ENCODE measurements at regions not wholly inside any gene's neighbourhood (a gene's known extent, or its start where the extent isn't known, plus 50 kb on each side); places are given as distances from the start of the nearest gene placed in this dataset.

GRCh38 chr7:124162667-124163066, 129.8 kb upstream of the TMEM229A start:
- intact Hi-C loops (cut with DNase I), result no loop called here
- DNase-seq, result no peak
- Histone ChIP-seq H3K4me1 (ENCODE audit: insufficient read depth) (no peaks in the 10 kb centered on the region), H3K4me3 (no peak overlapping the region), H3K27me3 (no peaks in the 10 kb centered on the region), H3K9me3 (no peaks in the 10 kb centered on the region), H3K36me3 (no peaks in the 10 kb centered on the region), H3K27ac (no peak overlapping the region)
- TF ChIP-seq CTCF (IDR thresholded peaks at IDR 0.05), result no peak
- TF ChIP-seq EP300 (IDR thresholded peaks at IDR 0.05), result no peak
- no peak for TF ChIP-seq POLR2A (IDR thresholded peaks at IDR 0.05)

GRCh38 chr7:124155432-124156022, 122.7 kb upstream of the TMEM229A start:
- intact Hi-C loops (cut with DNase I), result no loop called here
- Histone ChIP-seq H3K27me3 (no peaks in the 10 kb centered on the region), H3K4me1 (ENCODE audit: insufficient read depth) (no peaks in the 10 kb centered on the region), H3K4me3 (no peak overlapping the region), H3K9me3 (no peaks in the 10 kb centered on the region), H3K27ac (no peak overlapping the region), H3K36me3 (no peaks in the 10 kb centered on the region)
- 31 to 44% (median 36%) methylated on average over 3 of the region's 3 CpGs for WGBS, 3 donors
- no peak for DNase-seq
- TF ChIP-seq EP300 (IDR thresholded peaks at IDR 0.05), result no peak
- TF ChIP-seq CTCF (IDR thresholded peaks at IDR 0.05), result no peak
- TF ChIP-seq POLR2A (IDR thresholded peaks at IDR 0.05), result no peak

- H3K4me3 ChIP-seq, result no peak overlapping the region
- no peaks in the 10 kb centered on the region for H3K4me1 ChIP-seq (ENCODE audit: insufficient read depth)
- intact Hi-C loops (cut with DNase I), result no loop called here
- no peak for DNase-seq
- 85 to 95% (median 91%) methylated on average over 1 of the region's 1 CpG for WGBS, 3 donors
- H3K36me3 ChIP-seq, result no peaks in the 10 kb centered on the region
- H3K27me3 ChIP-seq, result no peaks in the 10 kb centered on the region
- H3K27ac ChIP-seq, result no peak overlapping the region
- H3K9me3 ChIP-seq, result no peaks in the 10 kb centered on the region
- no peak for TF ChIP-seq POLR2A (IDR thresholded peaks at IDR 0.05)
Measured at GRCh38 chr7:124152859-124153692, 120.2 kb upstream of the TMEM229A start.

- no peak overlapping the region for H3K27ac ChIP-seq
- DNase-seq, result no peak
- H3K27me3 ChIP-seq, result no peaks in the 10 kb centered on the region
- no peaks in the 10 kb centered on the region for H3K36me3 ChIP-seq
- TF ChIP-seq CTCF (IDR thresholded peaks at IDR 0.05), result no peak
- TF ChIP-seq POLR2A (IDR thresholded peaks at IDR 0.05), result no peak
- no peak for TF ChIP-seq EP300 (IDR thresholded peaks at IDR 0.05)
- no peak overlapping the region for H3K4me3 ChIP-seq
- 76 to 94% (median 89%) methylated on average over 1 of the region's 1 CpG for WGBS, 3 donors
- H3K9me3 ChIP-seq, result no peaks in the 10 kb centered on the region
- intact Hi-C loops (cut with DNase I), result no loop called here
- no peaks in the 10 kb centered on the region for H3K4me1 ChIP-seq (ENCODE audit: insufficient read depth)
Measured at GRCh38 chr7:124137664-124138063, 104.8 kb upstream of the TMEM229A start.

GRCh38 chr7:124124201-124124600, 91.3 kb upstream of the TMEM229A start:
- no peaks in the 10 kb centered on the region for H3K9me3 ChIP-seq
- no peak for TF ChIP-seq POLR2A (IDR thresholded peaks at IDR 0.05)
- TF ChIP-seq EP300 (IDR thresholded peaks at IDR 0.05), result no peak
- no peak for TF ChIP-seq CTCF (IDR thresholded peaks at IDR 0.05)
- H3K4me1 ChIP-seq (ENCODE audit: insufficient read depth), result no peaks in the 10 kb centered on the region
- no peaks in the 10 kb centered on the region for H3K36me3 ChIP-seq
- intact Hi-C loops (cut with DNase I), result no loop called here
- no peak for DNase-seq
- no peak overlapping the region for H3K27ac ChIP-seq
- 41 to 54% (median 41%) methylated on average over 1 of the region's 1 CpG for WGBS, 3 donors
- no peaks in the 10 kb centered on the region for H3K27me3 ChIP-seq
- no peak overlapping the region for H3K4me3 ChIP-seq

Data from ovary (tissue), 7 donors.